GM12892 (cell line): ENCODE measurements at regions not wholly inside any gene's neighbourhood (a gene's known extent, or its start where the extent isn't known, plus 50 kb on each side); places are given as distances from the start of the nearest gene placed in this dataset.

Experiments used
- POLR2A ChIP-seq: IDR thresholded peaks from 2 replicates; pipeline ENCODE4 v1.6.1; 2011; ENCODE audit warnings: low read depth, low read length, control low read depth
- POLR2AphosphoS5 ChIP-seq: IDR thresholded peaks from 2 replicates; pipeline ENCODE4 v1.6.1; 2011; ENCODE audit warnings: low read depth, low read length, control low read depth
- TAF1 ChIP-seq: IDR thresholded peaks from 2 replicates; pipeline ENCODE4 v1.6.1; 2011; ENCODE audit warnings: low read depth, mild to moderate bottlenecking, control low read depth, low read length, borderline replicate concordance

DNA sequence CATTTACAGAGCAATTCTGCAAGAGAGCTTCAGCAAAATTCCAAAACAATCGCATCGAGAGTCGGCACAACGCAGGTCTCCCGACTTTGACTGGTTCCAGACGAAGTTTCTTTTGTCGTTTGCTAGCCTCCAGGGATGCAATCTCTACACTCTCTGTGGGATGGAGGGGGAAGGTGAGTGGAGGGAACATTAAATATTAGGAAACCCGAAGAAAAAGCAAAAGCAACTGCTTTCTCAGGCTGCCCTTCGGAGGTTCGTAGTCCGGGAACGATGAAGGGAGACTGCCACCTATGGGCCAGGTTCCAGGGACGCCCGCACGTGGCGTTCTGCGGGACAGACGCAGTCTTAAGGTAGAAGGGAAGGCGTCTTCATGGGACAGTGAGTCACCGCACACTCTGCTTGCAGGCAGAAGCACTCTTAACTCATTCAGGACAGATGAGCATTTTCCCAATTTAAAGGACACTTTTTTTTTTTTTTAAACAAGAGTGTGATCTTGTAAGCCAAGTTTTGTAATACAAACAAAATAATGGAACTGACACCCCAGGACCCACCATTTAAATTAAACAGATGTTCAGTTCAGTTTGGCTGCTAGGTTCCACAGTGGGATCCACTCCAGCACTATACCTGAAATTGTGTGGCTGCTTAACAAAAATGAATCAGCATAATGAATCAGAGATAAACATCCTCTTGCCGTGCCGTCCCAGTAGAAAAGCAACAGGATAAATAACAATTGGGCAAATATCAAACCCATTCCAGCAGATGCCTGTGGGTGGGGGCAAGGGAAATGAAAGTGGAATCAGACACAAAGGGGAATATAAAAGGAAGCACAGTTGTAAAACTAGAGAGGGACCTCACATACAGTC lies 65.8 kb upstream of the ARMC2 start:
- TF ChIP-seq TAF1 = no peak
- TF ChIP-seq POLR2AphosphoS5 = no peak
- no peak for TF ChIP-seq POLR2A
